SK-N-SH treated with all-trans-retinoic acid at 6 μM for 48 hours (cell line): ENCODE measurements at regions not wholly inside any gene's neighbourhood (a gene's known extent, or its start where the extent isn't known, plus 50 kb on each side); places are given as distances from the start of the nearest gene placed in this dataset.

Experiments
- ATAC-seq: fragments of 200-7000 bp; cut with Tn5 transposase; 3 replicates; pipeline ENCODE4 v1.9.1; 2020; ENCODE audit warnings: mild to moderate bottlenecking, moderate library complexity
- ARNTL ChIP-seq: fragments of 450-650 bp; formaldehyde crosslinking; IDR thresholded peaks from 2 replicates; pipeline ENCODE4 v1.5.0; 2020; ENCODE audit warnings: low read depth, mild to moderate bottlenecking, moderate library complexity, borderline replicate concordance
- CREB5 ChIP-seq: fragments of 250-450 bp; sonication (Bioruptor Pico); IDR thresholded peaks from 2 replicates; pipeline ENCODE4 v1.5.1; 2020; ENCODE audit warnings: low read depth, mild to moderate bottlenecking, moderate library complexity
- CSDC2 ChIP-seq: fragments of 250-450 bp; sonication (Bioruptor Pico); IDR thresholded peaks from 2 replicates; pipeline ENCODE4 v1.5.0; 2020; ENCODE audit warnings: mild to moderate bottlenecking, moderate library complexity
- CSRNP3 ChIP-seq: fragments of 250-450 bp; sonication (Bioruptor Pico); IDR thresholded peaks from 2 replicates; pipeline ENCODE4 v1.5.1; 2021; ENCODE audit warnings: mild to moderate bottlenecking, moderate library complexity
- ESRRG ChIP-seq: fragments of 250-450 bp; sonication (Bioruptor Pico); IDR thresholded peaks from 2 replicates; pipeline ENCODE4 v1.6.1; 2021; ENCODE audit warnings: mild to moderate bottlenecking
- GLIS3 ChIP-seq: fragments of 250-450 bp; sonication (Bioruptor Pico); IDR thresholded peaks from 2 replicates; pipeline ENCODE4 v1.5.0; 2020; ENCODE audit warnings: mild to moderate bottlenecking, moderate library complexity
- POU6F1 ChIP-seq: fragments of 250-450 bp; sonication (Bioruptor Pico); IDR thresholded peaks from 2 replicates; pipeline ENCODE4 v1.8.0; 2021; ENCODE audit warnings: low read depth, mild to moderate bottlenecking, moderate library complexity, borderline replicate concordance
- PPARA ChIP-seq: fragments of 250-450 bp; sonication (Bioruptor Pico); IDR thresholded peaks from 2 replicates; pipeline ENCODE4 v1.5.0; 2020; ENCODE audit warnings: mild to moderate bottlenecking, borderline replicate concordance
- RARB ChIP-seq: fragments of 250-450 bp; sonication (Bioruptor Pico); IDR thresholded peaks from 2 replicates; pipeline ENCODE4 v1.8.0; 2021; ENCODE audit warnings: mild to moderate bottlenecking, moderate library complexity
- SNAI2 ChIP-seq: fragments of 250-450 bp; sonication (Bioruptor Pico); IDR thresholded peaks from 2 replicates; pipeline ENCODE4 v1.5.0; 2020; ENCODE audit warnings: mild to moderate bottlenecking, moderate library complexity
- TCF4 ChIP-seq: fragments of 250-450 bp; sonication (Bioruptor Pico); IDR thresholded peaks from 2 replicates; pipeline ENCODE4 v1.8.0; 2021; ENCODE audit warnings: mild to moderate bottlenecking, moderate library complexity, borderline replicate concordance
- TOX ChIP-seq: fragments of 250-450 bp; sonication (Bioruptor Pico); IDR thresholded peaks from 2 replicates; pipeline ENCODE4 v1.8.0; 2021; ENCODE audit warnings: mild to moderate bottlenecking, moderate library complexity, borderline replicate concordance
- TSHZ2 ChIP-seq: fragments of 250-450 bp; sonication (Bioruptor Pico); IDR thresholded peaks from 2 replicates; pipeline ENCODE4 v1.5.0; 2020; ENCODE audit warnings: mild to moderate bottlenecking, moderate library complexity
- ZC3H10 ChIP-seq: fragments of 250-450 bp; sonication (Bioruptor Pico); IDR thresholded peaks from 2 replicates; pipeline ENCODE4 v1.5.1; 2021; ENCODE audit warnings: mild to moderate bottlenecking, moderate library complexity
- ZFP3 ChIP-seq: fragments of 250-450 bp; sonication (Bioruptor Pico); IDR thresholded peaks from 2 replicates; pipeline ENCODE4 v1.5.0; 2020; ENCODE audit warnings: mild to moderate bottlenecking, moderate library complexity
- ZFP30 ChIP-seq: fragments of 450-650 bp; formaldehyde crosslinking; IDR thresholded peaks from 2 replicates; pipeline ENCODE4 v1.5.0; 2022; ENCODE audit warnings: mild to moderate bottlenecking, moderate library complexity
- ZNF565 ChIP-seq: fragments of 450-650 bp; formaldehyde crosslinking; conservative IDR thresholded peaks from 2 replicates; pipeline ENCODE4 v1.5.0; 2020; ENCODE audit warnings: low read depth, mild to moderate bottlenecking, moderate library complexity
- ZNF70 ChIP-seq: fragments of 450-650 bp; formaldehyde crosslinking; IDR thresholded peaks from 2 replicates; pipeline ENCODE4 v1.5.0; 2020; ENCODE audit warnings: mild to moderate bottlenecking, moderate library complexity
- ZNF8 ChIP-seq: fragments of 450-650 bp; formaldehyde crosslinking; IDR thresholded peaks from 2 replicates; pipeline ENCODE4 v1.5.0; 2020; ENCODE audit warnings: mild to moderate bottlenecking, moderate library complexity

- TF ChIP-seq ESRRG (CRISPR knock-in tag) (no peak), RARB (no peak), PPARA (no peak), CSRNP3 (CRISPR knock-in tag) (no peak), SNAI2 (CRISPR knock-in tag) (no peak), ARNTL (no peak), GLIS3 (CRISPR knock-in tag) (no peak), CSDC2 (CRISPR knock-in tag) (no peak), ZNF70 (CRISPR knock-in tag) (no peak), POU6F1 (no peak), CREB5 (no peak), TCF4 (CRISPR knock-in tag) (no peak), TSHZ2 (CRISPR knock-in tag) (no peak), ZNF8 (CRISPR knock-in tag) (no peak), ZC3H10 (CRISPR knock-in tag) (no peak)
- TF ChIP-seq, all 23 proteins: peak for 0
- ATAC-seq = no peak
Observed at GRCh38 chr20:1803932-1804501, 91.2 kb upstream of the SIRPA start.

- TF ChIP-seq ZNF8 (CRISPR knock-in tag) = no peak
- TF ChIP-seq ZFP30 (CRISPR knock-in tag) = no peak
- no peak for TF ChIP-seq TSHZ2 (CRISPR knock-in tag)
- no peak for TF ChIP-seq CSRNP3 (CRISPR knock-in tag)
- no peak for TF ChIP-seq RARB
- no peak for TF ChIP-seq ZC3H10 (CRISPR knock-in tag)
- no peak for TF ChIP-seq ZNF565 (CRISPR knock-in tag)
- TF ChIP-seq CREB5 = no peak
- no peak for TF ChIP-seq SNAI2 (CRISPR knock-in tag)
- TF ChIP-seq PPARA = no peak
- no peak for TF ChIP-seq ZFP3
- TF ChIP-seq TOX = no peak
- ATAC-seq = peak; percentile 63
Observed at GRCh38 chr20:1803061-1803931, 91.9 kb upstream of the SIRPA start.
